ENCODE measurements at regions not wholly inside any gene's neighbourhood (a gene's known extent, or its start where the extent isn't known, plus 50 kb on each side); places are given as distances from the start of the nearest gene placed in this dataset.

DNA sequence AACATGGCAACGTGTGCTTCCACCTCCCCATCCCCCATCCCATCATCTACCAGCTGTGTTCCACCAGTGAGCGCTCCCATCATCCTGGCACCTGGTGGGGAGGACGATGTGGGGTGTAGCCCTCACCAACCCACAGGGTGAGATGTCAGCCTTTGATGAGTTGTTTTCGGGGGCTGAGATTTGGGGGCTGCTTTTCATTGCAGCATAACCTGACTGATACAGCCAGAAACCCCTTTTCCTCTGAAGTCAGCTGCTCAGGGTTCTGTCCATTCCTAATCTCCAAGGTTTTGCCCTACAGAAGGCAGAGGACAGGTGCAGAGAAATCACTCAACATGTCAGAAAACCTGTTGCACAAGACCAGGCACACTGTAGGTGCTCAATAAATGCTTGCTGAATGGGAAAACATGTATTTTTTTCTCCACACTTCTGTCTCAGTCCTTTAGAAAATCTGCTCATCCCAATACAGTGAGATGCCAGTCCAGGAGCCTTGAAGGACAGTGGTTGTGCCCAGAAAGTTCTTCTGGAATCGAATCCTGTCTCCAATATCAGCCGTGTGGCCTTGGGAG is 239.8 kb downstream of the RBM19 start:
- no peak overlapping the region for H3K27ac ChIP-seq
- no peak for DNase-seq (ENCODE audit: low spot score)
- TF ChIP-seq, protein P1, sequence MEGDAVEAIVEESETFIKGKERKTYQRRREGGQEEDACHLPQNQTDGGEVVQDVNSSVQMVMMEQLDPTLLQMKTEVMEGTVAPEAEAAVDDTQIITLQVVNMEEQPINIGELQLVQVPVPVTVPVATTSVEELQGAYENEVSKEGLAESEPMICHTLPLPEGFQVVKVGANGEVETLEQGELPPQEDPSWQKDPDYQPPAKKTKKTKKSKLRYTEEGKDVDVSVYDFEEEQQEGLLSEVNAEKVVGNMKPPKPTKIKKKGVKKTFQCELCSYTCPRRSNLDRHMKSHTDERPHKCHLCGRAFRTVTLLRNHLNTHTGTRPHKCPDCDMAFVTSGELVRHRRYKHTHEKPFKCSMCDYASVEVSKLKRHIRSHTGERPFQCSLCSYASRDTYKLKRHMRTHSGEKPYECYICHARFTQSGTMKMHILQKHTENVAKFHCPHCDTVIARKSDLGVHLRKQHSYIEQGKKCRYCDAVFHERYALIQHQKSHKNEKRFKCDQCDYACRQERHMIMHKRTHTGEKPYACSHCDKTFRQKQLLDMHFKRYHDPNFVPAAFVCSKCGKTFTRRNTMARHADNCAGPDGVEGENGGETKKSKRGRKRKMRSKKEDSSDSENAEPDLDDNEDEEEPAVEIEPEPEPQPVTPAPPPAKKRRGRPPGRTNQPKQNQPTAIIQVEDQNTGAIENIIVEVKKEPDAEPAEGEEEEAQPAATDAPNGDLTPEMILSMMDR (IDR thresholded peaks at IDR 0.05) = no peak
- H3K4me3 ChIP-seq = no peak overlapping the region

DNA sequence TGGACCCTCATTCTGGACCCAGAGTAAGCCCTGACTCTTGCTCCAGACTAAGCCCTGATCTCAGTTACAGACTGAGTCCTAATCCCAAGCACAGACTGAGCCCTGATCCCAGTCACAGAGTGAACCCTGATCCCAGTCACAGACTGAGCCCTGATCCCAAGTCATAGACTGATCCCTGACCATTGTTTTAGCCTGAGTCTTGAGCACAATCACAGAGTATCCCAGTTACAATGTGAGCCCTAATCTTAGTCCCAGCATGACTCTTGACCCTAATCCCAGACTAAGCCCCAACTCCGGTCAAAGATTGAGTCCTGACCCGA is 240.6 kb downstream of the RBM19 start:
- no peak for DNase-seq (ENCODE audit: low spot score)
- TF ChIP-seq, protein P1 (IDR thresholded peaks at IDR 0.05) = no peak
- Histone ChIP-seq H3K4me3 (no peak overlapping the region), H3K27ac (no peak overlapping the region)

DNA sequence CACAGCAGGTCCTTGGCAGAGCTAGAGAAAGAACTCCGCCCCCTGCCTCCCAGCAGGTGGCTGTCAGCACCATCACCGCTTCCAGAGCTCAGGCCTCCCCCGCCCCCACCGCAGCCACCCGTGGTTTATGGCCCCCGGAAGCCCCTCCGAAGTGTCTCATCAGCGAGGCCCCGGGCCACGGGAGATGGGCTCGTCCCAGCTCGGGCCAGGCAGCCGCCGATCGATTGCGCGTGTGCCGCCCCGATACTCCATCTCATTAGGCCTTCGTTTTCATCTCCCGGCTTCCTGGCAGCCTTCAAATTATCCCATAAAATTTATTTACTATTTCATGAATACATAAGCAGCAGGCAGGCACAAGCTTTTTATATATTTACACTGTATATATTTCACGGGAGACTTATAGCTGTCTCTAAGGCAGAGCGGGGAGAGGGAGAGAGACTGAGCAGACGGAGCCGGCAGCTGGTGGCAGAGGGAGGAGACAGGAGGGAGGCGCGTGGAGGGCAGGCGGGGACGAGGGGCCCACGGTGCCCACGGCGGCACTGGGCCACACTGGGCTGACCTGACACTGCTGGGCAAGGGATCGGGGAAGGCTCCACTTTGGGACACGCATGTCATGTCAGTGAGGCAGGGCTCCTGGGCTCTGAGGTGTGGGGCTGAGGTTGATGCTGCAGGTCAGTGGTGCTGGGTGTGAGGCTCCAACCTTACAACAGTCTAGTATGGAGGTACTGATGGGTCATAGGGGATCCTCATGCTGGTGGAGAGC is 241.2 kb downstream of the RBM19 start:
- no peak overlapping the region for H3K4me3 ChIP-seq
- H3K27ac ChIP-seq = no peak overlapping the region
- no peak for DNase-seq (ENCODE audit: low spot score)
- TF ChIP-seq, protein P1 (IDR thresholded peaks at IDR 0.05) = no peak

DNA sequence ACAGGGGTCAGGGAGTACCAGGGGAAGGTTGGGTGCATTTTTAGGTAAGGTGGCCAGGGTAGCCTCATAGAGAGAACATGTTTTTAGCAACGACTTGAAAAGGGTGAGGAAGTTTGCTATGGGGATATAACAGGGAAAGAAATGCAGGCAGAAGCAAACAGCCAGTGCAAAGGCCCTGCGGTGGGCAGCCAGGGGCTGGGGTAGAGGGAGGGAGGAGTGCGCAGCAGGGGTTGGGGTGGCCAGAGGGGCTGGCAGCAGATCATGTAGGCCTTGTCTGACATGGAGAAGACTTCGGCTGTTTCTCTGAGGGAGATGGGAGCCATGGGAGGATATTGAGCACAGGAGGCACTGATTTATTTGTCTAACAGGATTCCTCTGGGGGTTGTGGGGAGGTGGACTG is 242.5 kb downstream of the RBM19 start:
- Histone ChIP-seq H3K4me3 (no peak overlapping the region), H3K27ac (no peak overlapping the region)
- DNase-seq (ENCODE audit: low spot score) = no peak
- TF ChIP-seq, protein P1 (IDR thresholded peaks at IDR 0.05) = no peak

DNA sequence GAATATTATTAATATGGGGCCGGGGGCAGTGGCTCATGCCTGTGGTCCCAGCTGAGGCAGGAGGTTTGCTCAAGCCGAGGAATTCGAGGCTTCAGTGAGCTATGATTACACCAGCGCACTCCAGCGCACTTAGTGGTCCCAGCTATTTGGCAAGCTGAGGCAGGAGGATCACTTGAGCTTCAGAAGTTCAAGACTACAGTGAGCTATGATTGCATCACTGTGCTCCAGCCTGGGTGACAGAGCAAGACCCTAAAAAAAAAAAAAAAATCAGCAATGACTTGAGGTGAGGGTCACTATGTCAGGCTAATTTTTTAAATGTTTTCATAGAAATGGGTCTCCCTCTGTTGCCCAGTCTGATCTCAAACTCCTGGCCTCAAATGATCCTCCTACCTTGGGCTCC is 243.4 kb downstream of the RBM19 start:
- TF ChIP-seq, protein P1 (IDR thresholded peaks at IDR 0.05) = no peak
- no peak overlapping the region for H3K27ac ChIP-seq
- no peak overlapping the region for H3K4me3 ChIP-seq
- no peak for DNase-seq (ENCODE audit: low spot score)

DNA sequence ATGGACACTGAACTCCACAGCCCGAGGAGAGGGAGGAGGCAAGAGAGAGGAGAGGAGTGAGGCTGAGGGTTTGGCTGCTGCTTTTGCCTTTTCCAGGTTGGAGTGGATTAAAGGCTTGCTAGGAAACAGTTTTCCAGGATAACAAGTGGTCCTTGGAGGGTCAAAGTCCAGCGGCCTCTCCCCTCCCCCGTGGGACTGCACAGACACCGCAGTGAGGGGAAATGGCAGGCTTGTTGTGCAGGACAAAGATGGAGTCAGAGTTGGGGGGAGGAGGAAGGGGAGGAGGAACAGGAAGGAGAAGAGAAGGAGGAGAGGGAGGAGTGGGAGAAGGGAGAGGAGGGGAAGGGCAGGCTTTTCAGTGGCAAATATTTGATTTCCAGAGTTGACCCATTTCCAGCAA is 245.5 kb downstream of the RBM19 start:
- TF ChIP-seq, protein P1 (IDR thresholded peaks at IDR 0.05) = no peak

DNA sequence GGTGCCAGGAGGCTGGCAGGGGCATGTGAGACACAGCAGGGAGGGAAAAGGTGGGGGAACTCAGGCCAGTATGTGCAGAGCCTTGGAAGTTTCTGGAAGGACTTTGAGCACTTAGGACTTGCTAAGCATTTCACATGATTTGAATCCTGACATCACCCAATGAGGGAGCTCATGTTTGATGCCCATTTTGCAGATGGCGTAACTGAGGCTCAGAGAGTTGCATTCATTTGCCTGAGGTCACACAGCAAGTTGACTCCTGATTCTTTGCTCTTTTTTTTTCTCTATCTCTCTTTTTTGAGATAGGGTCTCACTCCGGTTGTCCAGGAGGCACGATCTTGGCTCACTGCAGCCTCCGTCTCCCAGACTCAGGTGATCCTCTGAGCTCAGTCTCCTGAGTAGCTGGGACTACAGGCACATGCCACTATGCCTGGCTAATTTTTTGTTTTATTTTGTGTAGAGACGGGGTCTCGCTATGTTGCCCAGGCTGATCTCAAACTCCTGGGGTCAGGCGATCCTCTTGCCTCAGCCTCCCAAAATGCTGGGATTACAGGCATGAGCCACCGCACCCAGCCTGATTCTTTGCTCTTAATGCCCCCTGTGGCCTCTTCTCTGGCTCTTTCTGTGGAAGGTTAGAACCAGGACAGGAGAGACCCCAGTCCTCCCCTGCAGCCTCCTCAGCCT is 246.1 kb downstream of the RBM19 start:
- TF ChIP-seq, protein P1 (IDR thresholded peaks at IDR 0.05) = no peak
- H3K4me3 ChIP-seq = no peak overlapping the region
- no peak overlapping the region for H3K27ac ChIP-seq
- no peak for DNase-seq (ENCODE audit: low spot score)

More for the DNA sequence above, 245.5 kb downstream of the RBM19 start:
- Histone ChIP-seq H3K27ac (no peak overlapping the region), H3K4me3 (no peak overlapping the region)
- DNase-seq (ENCODE audit: low spot score) = no peak

Data from coronary artery (tissue), 2 donors.